ENCODE measurements at regions not wholly inside any gene's neighbourhood (a gene's known extent, or its start where the extent isn't known, plus 50 kb on each side); places are given as distances from the start of the nearest gene placed in this dataset.

- POLR2A ChIA-PET: no interaction called here
- Histone ChIP-seq H3K9me3 (ENCODE audit: control insufficient read depth, insufficient read depth, low read depth, low read length) (no peaks in the 10 kb centered on the region), H3K36me3 (ENCODE audit: control insufficient read depth in 2 of 2, insufficient read depth in 1 of 2, low read length in 2 of 2) (no peaks in the 10 kb centered on the region), H3K4me3 (ENCODE audit: low read depth, low read length) (no peak overlapping the region), H3K27ac (ENCODE audit: extremely low read depth, low read depth, low read length) (no peak overlapping the region), H3K4me1 (ENCODE audit: control insufficient read depth, insufficient read depth, low read length) (peaks cover 7% of the 10 kb centered on the region; the same call in 1 of the 2 replicates)
- no peak for TF ChIP-seq ZNF585B (tag by site-specific recombination; IDR thresholded peaks at IDR 0.05)
- no peak for TF ChIP-seq YY1 (tag by site-specific recombination; IDR thresholded peaks at IDR 0.05)
- no peak for TF ChIP-seq INSM2 (tag by site-specific recombination; IDR thresholded peaks at IDR 0.05)
- no peak for TF ChIP-seq ZNF214 (tag by site-specific recombination; IDR thresholded peaks at IDR 0.05; ENCODE audit: borderline replicate concordance)
- TF ChIP-seq ZNF48 (tag by site-specific recombination; IDR thresholded peaks at IDR 0.05): no peak
- TF ChIP-seq ZNF423 (tag by site-specific recombination; IDR thresholded peaks at IDR 0.05): no peak
- TF ChIP-seq SETDB1 (IDR thresholded peaks at IDR 0.05; ENCODE audit: insufficient read length, low read length): no peak
- CTCF ChIA-PET: no interaction called here
Measured at GRCh38 chr1:208298593-208299269, 54.5 kb upstream of the PLXNA2 start.

- Histone ChIP-seq H3K4me3 (ENCODE audit: low read depth, low read length) (no peak overlapping the region), H3K27ac (ENCODE audit: extremely low read depth, low read depth, low read length) (no peak overlapping the region), H3K9me3 (ENCODE audit: control insufficient read depth, insufficient read depth, low read depth, low read length) (no peaks in the 10 kb centered on the region), H3K4me1 (ENCODE audit: control insufficient read depth, insufficient read depth, low read length) (peaks cover 7% of the 10 kb centered on the region; the same call in 1 of the 2 replicates), H3K36me3 (ENCODE audit: control insufficient read depth in 2 of 2, insufficient read depth in 1 of 2, low read length in 2 of 2) (no peaks in the 10 kb centered on the region)
- ChIA-PET POLR2A (no interaction called here), CTCF (no interaction called here)
- TF ChIP-seq ZNF121 (tag by site-specific recombination; IDR thresholded peaks at IDR 0.05): no peak
- no peak for TF ChIP-seq ZSCAN16 (tag by site-specific recombination; IDR thresholded peaks at IDR 0.05)
- TF ChIP-seq ZNF571 (tag by site-specific recombination; IDR thresholded peaks at IDR 0.05): no peak
- no peak for TF ChIP-seq ZNF621 (tag by site-specific recombination; IDR thresholded peaks at IDR 0.05)
- TF ChIP-seq ZNF146 (tag by site-specific recombination; IDR thresholded peaks at IDR 0.05): no peak
- TF ChIP-seq ZNF10 (tag by site-specific recombination; IDR thresholded peaks at IDR 0.05): no peak
- TF ChIP-seq PRDM6 (tag by site-specific recombination; IDR thresholded peaks at IDR 0.05): no peak
- TF ChIP-seq ZSCAN5A (tag by site-specific recombination; IDR thresholded peaks at IDR 0.05): no peak
- no peak for TF ChIP-seq ZNF549 (tag by site-specific recombination; IDR thresholded peaks at IDR 0.05)
- TF ChIP-seq ZIC2 (tag by site-specific recombination; IDR thresholded peaks at IDR 0.05): no peak
Measured at GRCh38 chr1:208300084-208300770, 56.0 kb upstream of the PLXNA2 start.
